ENCODE measurements at regions not wholly inside any gene's neighbourhood (a gene's known extent, or its start where the extent isn't known, plus 50 kb on each side); places are given as distances from the start of the nearest gene placed in this dataset.

DNA sequence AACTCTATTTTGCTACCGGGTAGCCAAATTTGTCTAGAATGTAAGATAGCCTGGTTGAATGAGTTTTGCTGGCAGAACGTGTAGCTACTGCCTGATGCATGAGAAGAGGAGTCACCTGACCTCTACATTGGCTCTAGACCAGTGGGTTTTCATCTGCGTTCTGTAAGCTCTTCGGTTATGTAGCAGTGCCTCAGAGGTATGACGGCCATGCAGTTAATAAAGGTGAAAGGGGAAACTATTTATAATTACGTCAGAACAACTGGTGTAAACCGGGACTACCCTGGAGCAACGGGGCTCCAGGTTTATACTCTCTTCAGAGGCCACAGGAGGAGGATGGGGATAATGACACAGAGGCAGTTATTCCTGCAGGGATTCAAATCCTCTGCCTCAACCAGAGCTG lies 173.4 kb upstream of the KITLG start:
- no peak for TF ChIP-seq YY1 (IDR thresholded peaks at IDR 0.05; ENCODE audit: insufficient read depth, insufficient read length)
- no peak for TF ChIP-seq ZNF274 (IDR thresholded peaks at IDR 0.05; ENCODE audit: low read depth, low read length)
